ENCODE measurements at regions not wholly inside any gene's neighbourhood (a gene's known extent, or its start where the extent isn't known, plus 50 kb on each side); places are given as distances from the start of the nearest gene placed in this dataset.
"Not testable (repeated sequence)": the region's sequence is repeated elsewhere in the genome, so short reads cannot be mapped to it uniquely, and the experiment has no call there.

DNA sequence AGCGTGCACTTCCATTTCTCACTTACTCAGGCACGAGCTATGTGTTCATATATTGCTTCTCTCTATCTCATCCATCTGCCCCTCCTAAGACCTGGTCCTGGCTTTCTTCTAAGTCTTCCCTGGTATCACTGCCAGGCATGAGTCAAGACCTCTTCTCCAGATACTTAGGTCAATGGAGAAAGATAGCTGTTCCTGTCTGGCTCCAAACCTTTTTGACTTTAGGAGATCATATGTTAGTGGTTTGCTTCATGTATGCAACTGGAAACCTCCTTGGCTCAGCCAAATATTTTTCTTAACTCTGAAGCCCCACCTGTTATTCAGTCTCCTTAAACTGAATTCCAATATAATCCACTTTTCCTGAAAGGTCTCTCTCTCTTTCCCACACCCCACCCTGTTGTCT, 211.6 kb upstream of the PTBP2 start:
- DNase-seq (ENCODE audit: low spot score), result no peak

DNA sequence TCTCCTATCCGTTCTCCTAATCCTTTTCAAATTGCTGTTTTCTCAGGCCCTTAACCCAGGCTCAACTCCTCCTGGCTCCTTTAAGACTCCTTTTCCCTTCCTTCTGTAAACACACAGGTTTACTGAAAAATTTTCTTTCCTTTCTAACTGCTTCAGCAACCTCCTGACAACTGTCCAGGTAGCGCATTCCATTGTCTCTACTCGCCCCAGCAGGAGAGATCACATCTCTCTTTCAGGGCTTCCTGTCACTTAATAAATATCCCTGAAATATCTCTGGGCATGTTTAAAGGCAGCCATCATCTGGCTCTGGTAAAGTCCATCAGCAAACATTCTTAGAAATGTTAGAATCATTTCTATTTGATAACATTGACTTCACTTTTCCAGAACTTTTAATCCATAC, 211.2 kb upstream of the PTBP2 start:
- DNase-seq (ENCODE audit: low spot score), result no peak

DNA sequence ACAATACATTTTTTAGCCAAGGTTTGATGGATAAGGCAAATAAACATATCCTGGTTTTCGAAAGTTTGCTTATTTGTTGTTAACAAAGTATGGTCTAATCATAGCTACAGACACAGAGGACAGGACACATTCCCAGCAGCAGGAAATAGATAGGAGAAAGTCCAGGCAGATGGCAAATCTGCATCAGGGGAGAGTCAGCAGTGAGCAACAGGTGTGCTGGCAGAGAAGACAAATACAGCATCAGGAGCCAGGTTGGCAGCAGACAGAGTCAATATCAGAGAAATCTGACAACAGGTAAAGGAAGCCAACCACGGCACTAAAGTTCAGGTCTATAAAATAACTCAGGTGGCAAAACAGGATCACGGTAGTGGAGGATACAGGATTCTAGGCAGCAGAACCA, 210.7 kb upstream of the PTBP2 start:
- DNase-seq (ENCODE audit: low spot score), result no peak

DNA sequence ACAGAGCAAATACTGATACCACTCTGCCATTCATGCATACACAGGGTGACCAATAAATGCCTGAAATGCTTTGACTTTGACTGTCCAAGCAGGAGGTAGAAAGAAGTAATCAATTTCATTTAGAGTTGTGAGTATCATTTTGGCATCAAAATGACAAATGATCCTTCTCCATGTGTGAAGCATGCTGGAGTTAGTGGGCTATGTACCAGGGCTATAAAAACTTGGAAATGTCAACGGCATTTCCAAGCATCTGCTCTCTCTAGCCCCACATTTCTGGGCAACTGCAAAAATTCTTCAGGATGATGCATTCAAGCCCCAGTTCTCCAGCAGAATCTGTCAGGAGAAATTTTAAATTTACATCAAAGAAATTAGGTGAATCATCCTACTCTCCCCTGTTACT, 208.4 kb upstream of the PTBP2 start:
- no peak for DNase-seq (ENCODE audit: low spot score)

DNA sequence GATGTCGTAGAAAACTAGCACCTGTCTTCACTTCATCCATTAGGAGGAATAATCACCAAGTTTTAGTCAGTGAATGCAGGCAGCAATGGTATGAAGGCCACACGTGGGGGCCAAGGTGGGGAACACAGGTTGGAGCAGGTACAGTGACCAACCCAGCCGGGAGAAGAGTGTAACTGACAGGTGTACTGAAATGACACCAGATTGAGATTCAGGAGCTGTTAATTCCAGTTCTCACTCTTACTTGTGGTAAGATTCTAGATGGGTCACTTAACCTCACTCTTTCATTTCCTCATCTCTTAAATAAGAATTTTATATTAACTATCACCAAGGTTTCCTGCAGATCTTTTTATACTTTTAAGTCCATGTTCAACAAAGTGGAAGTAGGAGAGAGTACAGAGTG, 206.2 kb upstream of the PTBP2 start:
- DNase-seq (ENCODE audit: low spot score), result no peak

DNA sequence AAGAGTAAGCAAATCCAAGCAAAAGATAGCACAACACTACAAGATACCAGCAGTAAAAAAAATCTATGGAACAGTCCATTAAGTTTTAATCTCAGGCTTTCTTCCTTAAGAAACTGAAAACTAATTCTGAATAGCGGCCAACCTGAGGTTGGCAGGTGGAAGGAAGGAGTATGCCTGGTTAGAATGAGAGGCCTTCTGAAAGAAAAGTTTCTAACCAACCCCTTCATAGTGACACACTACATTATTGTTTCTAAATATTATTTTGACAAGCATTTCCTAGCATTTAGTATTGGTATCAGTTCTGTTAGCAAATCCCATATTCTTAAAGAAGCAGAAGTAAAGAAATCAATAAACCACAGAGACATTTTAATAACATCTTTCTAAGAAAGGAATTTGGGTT, 205.7 kb upstream of the PTBP2 start:
- no peak for DNase-seq (ENCODE audit: low spot score)

DNA sequence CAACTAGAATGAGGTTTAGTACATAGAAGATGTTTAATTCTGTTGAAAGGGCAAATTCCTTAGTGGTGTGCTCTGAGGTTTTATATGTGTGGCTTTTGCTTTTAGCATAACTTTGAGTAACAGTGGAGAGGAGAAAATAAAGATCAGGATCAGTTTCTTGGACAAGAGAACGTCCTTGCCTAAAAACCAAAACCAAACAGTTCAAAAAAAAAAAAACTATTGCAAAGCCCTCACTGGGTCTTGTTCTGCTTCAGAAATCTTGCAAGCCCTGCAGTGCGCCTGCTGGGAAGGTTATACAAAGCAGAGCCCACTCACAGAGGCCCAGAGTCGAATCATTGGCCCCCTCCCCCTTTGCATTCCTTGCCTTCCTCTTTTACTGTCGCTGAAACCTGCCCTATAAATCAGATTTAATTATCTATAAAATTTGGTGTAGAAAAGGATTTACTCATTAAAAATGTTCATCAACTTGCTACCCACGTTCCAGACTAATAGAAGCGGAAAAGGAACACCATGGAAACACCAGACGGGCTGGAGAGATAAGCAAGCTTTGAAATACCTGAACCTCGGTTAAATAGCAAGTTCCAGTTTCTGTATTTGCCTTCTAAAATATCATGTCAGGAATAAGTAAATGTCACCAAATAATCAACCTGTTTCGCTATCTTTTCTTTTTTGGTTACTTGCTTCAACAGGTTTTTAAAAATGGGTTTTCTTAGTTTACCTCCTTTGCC, 201.6 kb upstream of the PTBP2 start:
- no peak for DNase-seq (ENCODE audit: low spot score)

DNA sequence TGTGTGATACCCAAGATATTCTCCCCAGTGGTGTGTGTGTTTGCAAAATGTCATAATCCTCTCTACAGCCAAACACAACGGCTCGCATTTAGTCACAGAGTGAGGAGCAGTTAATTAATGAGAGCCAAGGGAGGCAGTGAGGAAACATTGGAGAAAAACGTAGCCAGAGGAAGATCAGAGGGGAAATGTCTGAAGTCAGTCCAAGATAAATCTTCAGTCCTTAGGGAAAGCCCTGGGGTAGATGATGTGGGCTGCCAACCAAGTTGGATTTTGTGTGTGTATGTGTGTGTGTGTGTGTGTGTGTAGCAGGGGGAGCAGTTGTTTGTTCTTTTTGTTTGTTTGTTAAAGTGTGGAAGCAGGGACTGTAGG, 201.0 kb upstream of the PTBP2 start:
- no peak for DNase-seq (ENCODE audit: low spot score)

DNA sequence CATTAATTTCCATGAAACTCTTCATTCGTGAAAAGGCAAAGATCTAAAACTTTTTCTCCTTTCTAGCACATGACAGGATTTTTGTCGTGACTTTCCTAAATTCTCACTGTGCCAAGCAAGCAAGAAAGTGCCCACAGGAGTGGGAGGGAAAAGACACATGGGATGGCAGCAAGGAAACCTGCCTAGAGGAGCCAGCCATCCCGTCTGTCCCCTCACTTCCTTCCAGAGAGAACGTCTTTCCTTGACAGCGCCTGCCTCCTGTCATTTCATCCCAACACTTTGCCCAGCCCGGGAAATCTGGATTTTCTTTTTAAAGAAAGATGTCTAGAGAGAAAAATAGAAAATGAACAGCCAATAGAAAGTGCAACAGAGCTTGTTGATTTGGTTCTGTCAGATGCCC, 200.6 kb upstream of the PTBP2 start:
- DNase-seq (ENCODE audit: low spot score), result no peak

DNA sequence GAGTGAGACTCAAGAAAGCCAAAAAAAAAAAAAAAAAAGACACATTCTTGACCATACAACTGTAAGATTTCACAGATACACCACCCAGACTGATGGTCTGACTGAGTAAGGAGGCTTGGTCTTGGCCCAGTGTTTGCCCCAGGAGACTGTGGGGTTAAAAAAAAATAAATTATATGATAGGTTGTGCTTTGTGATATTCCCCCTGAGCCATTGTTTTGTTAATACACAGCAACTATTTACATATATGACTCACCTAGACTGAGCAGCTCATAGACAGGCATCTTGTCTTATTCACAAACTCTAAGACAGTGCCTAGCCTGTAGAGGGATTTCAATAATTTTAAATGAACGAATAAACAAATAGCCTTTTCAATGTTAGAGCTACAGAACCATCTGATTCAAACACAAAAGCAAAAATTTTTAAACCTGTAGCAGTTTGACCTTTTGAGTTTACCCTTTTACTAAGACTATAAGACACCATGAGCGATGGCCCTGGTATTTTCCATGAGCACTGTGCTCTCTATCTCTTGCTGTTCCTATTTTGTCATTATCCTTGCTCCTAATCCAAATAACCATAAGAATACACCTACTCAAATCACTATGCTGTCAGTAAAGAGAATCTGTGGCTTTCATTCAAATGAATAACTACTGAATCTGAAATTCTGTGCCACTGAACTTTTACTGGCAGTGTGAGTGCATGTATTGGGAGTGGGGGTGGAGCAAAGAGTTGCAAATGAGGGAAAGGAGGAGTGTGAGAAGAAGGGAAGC, 199.4 kb upstream of the PTBP2 start:
- no peak for DNase-seq (ENCODE audit: low spot score)

DNA sequence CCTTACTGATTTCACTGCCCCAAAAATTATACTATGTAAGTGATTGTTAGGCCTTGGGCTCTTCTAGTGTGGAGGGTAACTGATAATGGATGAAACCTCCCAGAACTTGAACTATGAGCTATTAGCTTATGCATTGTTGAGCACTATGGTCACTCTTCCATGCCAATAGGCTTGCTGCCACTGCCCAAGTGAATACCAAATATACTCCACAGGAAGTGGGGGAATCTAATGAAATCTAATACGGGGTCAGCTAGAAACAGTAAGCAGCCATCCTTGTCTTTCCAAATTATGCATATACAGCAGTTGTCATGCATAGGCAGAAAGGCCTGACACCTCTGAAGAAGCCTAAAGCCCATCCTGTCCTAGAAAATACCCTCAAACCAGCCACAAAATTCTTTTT, 198.7 kb upstream of the PTBP2 start:
- no peak for DNase-seq (ENCODE audit: low spot score)

DNA sequence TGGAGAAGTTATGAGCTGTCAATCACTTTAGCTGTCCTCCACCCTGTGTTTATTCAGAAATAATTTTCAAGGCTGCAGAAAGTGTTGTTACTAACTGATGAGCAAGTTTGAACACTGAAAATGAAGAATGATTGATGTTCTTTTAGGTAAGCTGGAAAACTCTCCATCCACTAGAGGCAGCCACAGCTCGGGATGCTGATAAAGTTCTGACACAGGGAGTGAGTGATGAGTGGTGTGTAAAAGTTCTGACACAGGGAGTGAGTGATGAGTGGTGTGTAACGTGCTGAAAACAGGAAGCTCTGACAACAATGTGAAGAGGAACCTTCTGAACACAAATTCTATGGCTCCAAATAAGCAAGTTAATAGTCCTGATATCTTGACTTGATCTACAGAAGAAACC, 197.5 kb upstream of the PTBP2 start:
- DNase-seq (ENCODE audit: low spot score), result no peak

DNA sequence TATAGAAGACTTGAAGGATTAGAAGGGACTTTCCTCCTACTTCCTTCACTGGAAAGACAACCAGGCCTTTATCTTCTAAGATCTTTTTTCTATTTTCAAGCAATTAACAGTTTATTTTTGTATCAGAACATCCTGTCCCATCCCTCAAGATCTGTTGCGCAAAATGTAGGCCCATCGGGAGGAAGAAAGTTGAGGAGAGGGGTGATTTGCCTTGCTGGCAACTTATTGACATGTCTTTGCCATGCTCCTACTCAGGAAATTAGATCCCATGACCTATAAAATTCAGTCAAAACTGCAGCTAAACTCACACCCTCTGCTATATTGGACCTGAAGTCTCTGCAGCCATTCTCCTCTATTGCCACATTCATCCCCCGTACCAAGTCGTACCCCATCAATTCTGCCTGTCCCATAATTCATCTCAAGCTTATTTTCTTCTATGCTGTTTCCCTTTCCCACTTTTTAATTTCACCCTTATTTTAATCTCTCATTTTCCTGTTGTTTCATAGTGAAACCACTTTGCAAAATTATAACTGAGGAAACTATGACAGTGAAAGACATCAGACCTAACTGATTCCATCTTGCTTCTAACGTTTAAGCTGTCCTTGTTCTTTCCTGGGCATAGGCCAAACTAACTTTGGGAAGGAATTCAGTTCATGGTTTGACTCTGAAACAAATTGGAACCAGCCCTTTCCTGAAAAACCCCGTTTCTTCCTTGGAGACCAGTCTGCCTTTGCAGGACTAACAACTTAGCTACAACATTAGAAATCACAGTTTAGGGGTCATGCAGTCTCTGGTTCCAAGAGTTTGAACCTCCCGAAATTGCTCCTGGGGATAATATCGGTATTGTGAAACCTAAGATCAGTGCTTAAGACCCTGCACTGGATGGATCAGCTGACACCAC, 195.7 kb upstream of the PTBP2 start:
- DNase-seq (ENCODE audit: low spot score), result no peak

DNA sequence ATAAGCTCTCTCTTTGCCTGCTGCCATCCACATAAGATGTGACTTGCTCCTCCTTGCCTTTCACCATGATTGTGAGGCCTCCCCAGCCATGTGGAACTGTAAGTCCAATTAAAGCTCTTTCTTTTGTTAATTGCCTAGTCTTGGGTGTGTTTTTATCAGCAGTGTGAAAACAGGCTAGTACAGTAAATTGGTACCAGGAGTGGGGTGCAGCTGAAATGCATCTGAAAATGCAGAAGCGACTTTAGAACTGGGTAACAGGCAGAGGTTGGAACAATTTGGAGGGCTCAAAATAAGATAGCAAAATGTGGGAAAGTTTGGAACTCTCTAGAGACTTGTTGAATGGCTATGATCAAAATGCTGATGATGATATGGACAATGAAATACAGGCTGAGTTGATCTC, 192.9 kb upstream of the PTBP2 start:
- DNase-seq (ENCODE audit: low spot score), result not testable (repeated sequence)

DNA sequence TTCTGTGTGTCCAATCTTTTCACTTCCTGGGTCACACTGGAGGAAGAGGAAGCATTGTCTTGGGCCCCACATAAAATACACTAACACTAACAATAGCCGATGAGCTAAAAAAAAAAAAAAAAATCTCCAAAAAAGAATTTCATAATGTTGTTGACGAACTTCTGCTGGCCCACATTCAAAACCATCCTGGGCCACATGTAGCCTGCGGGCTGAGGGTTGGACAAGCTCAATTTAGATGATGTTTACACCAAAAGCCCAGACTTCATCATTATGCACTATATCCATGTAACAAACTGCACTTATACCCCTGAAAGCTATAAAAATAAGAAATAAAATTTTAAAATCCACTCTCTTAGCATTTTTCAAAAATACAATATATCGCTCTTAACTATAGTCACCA, 187.8 kb upstream of the PTBP2 start:
- no peak for DNase-seq (ENCODE audit: low spot score)

DNA sequence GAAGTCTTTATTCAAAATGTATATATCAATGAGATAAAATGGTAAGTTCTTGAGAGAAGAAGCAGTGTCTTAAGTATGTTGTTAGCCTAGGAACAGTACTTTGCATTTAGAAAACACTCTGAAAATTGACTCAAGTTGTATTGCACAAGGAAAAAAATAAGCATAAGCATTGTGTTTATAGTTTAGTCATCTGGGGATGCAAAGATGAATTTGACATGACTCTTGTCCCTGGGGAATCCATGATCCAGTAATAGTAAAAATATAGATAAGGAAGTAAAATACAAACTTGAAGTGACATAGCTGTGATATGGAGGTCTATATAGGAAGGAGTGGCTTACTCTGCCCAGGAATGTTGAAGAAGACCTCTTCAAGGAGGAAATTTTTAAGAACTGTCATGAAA, 185.0 kb upstream of the PTBP2 start:
- DNase-seq (ENCODE audit: low spot score), result no peak

DNA sequence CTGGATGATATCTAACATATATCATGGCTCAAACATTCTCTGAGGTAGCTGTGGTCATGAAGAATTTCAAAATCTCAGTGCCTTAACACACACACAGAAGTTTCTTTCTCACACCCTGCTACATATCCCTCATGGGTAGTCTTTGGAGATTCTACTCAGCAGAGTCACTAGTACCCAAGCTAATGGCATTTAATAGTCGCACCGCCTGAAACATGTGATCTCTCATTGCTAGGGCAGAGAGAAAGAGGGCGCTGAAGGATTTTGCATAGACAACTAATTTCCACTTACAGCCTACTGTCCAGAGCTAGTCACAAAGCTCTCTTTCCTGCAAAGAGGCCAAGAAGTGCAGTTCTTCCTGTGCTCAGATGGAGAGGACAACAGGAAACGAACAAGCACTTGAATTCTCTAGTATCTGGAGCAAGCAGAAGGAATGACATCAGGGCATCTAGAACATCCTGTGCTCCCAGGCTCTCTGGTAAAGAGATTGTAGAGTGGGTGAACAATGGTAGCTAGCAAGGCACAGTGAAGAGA, 183.4 kb upstream of the PTBP2 start:
- DNase-seq (ENCODE audit: low spot score), result no peak

DNA sequence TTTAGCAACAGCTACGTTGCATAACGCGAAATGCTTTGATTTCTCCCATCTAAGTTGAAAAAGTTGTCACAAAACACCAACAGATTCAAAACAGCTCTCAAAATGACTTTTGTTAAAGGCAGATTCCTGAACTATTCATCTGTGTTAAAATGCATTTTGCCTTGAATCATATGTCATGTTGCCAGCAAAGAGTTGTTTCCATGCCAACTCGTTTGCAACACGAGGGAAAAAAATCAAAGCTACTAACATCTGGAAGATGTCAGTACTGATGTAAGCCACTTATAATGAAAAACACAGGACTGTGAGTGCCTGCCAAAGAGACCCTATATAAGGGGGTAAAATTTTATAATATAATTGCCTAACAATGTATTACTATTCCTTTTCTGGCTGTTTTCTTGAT, 182.7 kb upstream of the PTBP2 start:
- no peak for DNase-seq (ENCODE audit: low spot score)

DNA sequence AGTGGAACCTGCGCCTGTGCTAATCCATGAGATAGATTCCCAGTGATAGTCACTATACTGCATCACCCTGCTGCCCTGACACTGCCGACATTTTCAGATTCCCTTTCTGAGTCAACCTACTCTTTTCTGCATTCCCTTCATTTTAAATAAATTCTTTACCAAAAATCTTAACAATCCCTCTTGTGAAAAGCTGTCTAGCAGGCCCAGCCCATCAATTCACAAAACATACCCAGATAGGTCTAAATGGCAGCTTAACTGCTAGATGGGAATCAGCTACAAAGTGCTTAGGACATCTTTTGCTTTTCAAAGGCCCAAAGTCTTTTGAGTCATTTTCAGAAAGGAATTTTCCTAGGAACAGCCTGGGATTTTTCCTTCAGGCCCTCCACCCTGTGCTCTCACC, 180.1 kb upstream of the PTBP2 start:
- DNase-seq (ENCODE audit: low spot score), result no peak

DNA sequence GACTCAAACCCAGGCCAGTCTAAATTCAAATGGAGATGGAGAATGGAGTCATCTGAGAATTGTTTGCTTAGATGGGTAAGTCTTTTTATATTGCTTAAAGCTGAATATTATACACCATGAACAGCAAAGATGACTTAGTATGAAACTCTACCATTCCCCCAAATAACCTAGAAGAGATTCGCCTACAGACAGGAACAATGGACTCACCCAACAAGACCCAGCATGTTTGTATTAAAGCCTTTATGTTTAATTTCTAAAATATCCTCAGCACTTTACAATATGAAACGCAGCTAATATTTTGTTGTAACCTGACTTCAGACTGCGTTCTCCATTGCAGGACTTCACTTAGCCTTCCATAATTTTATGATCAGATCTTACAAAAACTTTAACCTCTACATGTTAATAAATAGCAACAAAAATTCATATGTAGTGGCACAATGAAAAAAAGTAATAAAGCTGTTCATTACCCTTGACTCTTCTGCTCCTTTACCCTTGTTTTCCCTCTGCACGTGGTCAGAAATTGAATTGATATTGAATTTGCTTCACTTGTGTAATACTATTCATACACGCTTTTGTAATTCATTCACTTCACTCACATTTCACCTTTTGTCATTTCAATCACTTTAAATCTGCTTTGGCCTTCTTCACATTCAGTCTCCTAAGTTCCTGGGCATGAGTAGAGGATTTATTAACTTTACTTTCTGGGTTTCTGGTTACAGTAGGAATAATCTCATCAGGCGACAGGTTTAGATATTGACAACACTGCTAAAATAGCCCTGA, 177.3 kb upstream of the PTBP2 start:
- DNase-seq (ENCODE audit: low spot score), result no peak

DNA sequence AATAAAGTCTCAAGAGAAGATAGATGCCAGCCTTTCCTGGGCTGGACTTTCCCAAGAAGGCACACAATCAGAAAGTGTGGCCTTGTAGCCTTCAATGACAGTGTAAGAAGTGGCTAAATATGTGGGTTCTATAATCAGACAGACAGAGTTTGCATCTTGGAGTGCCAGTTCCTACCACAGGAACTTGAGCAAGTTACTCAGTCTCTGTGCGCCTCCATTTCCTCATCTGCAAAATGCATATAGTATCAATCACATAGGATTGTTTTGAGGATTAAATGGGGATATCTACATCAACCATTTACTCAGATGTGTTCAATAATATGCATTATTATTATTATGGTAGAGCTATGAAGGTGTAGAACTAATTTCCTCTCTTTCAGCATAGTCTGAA, 176.8 kb upstream of the PTBP2 start:
- no peak for DNase-seq (ENCODE audit: low spot score)

Measured in activated CD4-positive, alpha-beta T cell treated with anti-CD3 and anti-CD28 coated beads, Interleukin-2, Interleukin-4, amounts not matched to agents 100 ng/mL and 50 ng/mL, durations not matched to agents 16 hours and 8 hours (primary cell).